Stomach (tissue), 8 donors: ENCODE measurements at regions not wholly inside any gene's neighbourhood (a gene's known extent, or its start where the extent isn't known, plus 50 kb on each side); places are given as distances from the start of the nearest gene placed in this dataset.
"Not testable (repeated sequence)": the region's sequence is repeated elsewhere in the genome, so short reads cannot be mapped to it uniquely, and the experiment has no call there.

ENCODE experiments used
- DNase-seq, 2 donors: peaks; one replicate each; pipeline versions ENCODE4 v3.0.0 to v3.0.0-alpha.2; 2013 to 2019
- H3K27ac ChIP-seq, 5 donors: fragments of 200-600 bp in 4 of 5; sonication (generic) in 4 of 5; one replicate each; pipeline ENCODE4 v1.5.1; 2013 to 2019; ENCODE audit warnings: mild to moderate bottlenecking in 1 of 5, moderate library complexity in 1 of 5
- H3K27me3 ChIP-seq, 3 donors: fragments of 200-600 bp; sonication (generic); one replicate each; pipeline ENCODE4 v1.5.1; 2017 to 2019; ENCODE audit warnings: mixed run types in 1 of 3
- H3K36me3 ChIP-seq, 4 donors: fragments of 200-600 bp; sonication (generic); 1 replicate in 3 of 4; 2 replicates in 1 of 4; pipeline ENCODE4 v1.5.1; 2016 to 2019
- H3K4me1 ChIP-seq, 4 donors: fragments of 200-600 bp; sonication (generic); one replicate each; pipeline ENCODE4 v1.5.1; 2016 to 2019
- H3K4me3 ChIP-seq, 4 donors: fragments of 200-600 bp; sonication (generic) in 3 of 4; one replicate each; pipeline ENCODE4 v1.5.1; 2016 to 2019; ENCODE audit warnings: mild to moderate bottlenecking in 1 of 4
- H3K9me3 ChIP-seq, 4 donors: fragments of 200-600 bp; sonication (generic); one replicate each; pipeline ENCODE4 v1.5.1; 2016 to 2019
- CTCF ChIP-seq, 7 experiments: fragments of 450-650 bp in 4 of 7; fragments of 200-600 bp in 3 of 7; sonication (generic) in 3 of 7; IDR thresholded peaks; one replicate each; pipeline ENCODE4 v1.5.1; 2016 to 2019; ENCODE audit warnings: antibody characterized with exemption in 7 of 7, control low read depth in 2 of 7, mild to moderate bottlenecking in 1 of 7
- EP300 ChIP-seq: sonication (generic); formaldehyde crosslinking; IDR thresholded peaks from one replicate; pipeline ENCODE4 v1.6.1; 2017; ENCODE audit warnings: antibody characterized with exemption
- POLR2A ChIP-seq, 4 donors: fragments of 450-650 bp; IDR thresholded peaks; one replicate each; pipeline ENCODE4 v1.6.1; 2016; ENCODE audit warnings: antibody characterized with exemption in 4 of 4, control low read depth in 2 of 4, mild to moderate bottlenecking in 1 of 4, moderate library complexity in 1 of 4
- POLR2AphosphoS5 ChIP-seq, 3 donors: sonication (generic); formaldehyde crosslinking; IDR thresholded peaks; one replicate each; pipeline ENCODE4 v1.6.1; 2016; ENCODE audit warnings: antibody characterized with exemption in 3 of 3
- WGBS, 5 donors: extraction: QIAGEN DNeasy Blood & Tissue Kit in 3 of 5; methylation state at CpG; one replicate each; pipeline versions ENCODE4 v1.1.5 to v1.1.7; 2013 to 2018; 5-methylcytosine and 5-hydroxymethylcytosine counted together
- intact Hi-C: fragments of 100-400 bp; cut with DNase I; formaldehyde crosslinking; loops from one replicate; pipeline ENCODE4 v1.15.1; 2023; ENCODE audit warnings: low total_unique reads
- donor health status: healthy with polysubstance abuse.
- donor health status: Bipolar disorder and iron deficiency.
- donor health status: healthy.

GRCh38 chr4:86506591-86506990, 87.5 kb upstream of the PTPN13 start:
- no peaks in the 10 kb centered on the region for H3K9me3 ChIP-seq
- intact Hi-C loops: no loop called here
- no peak for TF ChIP-seq POLR2AphosphoS5 (IDR thresholded peaks at IDR 0.05)
- TF ChIP-seq CTCF (IDR thresholded peaks at IDR 0.05): no peak
- TF ChIP-seq POLR2A (IDR thresholded peaks at IDR 0.05): no peak
- no peak for TF ChIP-seq EP300
- no peak overlapping the region for H3K27ac ChIP-seq
- WGBS, 5 donors: 14 to 36% (median 26%) methylated on average over 1 of the region's 1 CpG
- no peaks in the 10 kb centered on the region for H3K36me3 ChIP-seq
- H3K4me3 ChIP-seq: no peak overlapping the region
- DNase-seq: no peak
- H3K4me1 ChIP-seq: peaks cover 0 to 9% (median 0%) of the 10 kb centered on the region in 4 donors
- no peaks in the 10 kb centered on the region for H3K27me3 ChIP-seq

- intact Hi-C loops: no loop called here
- no peaks in the 10 kb centered on the region for H3K27me3 ChIP-seq
- H3K9me3 ChIP-seq: no peaks in the 10 kb centered on the region
- H3K4me1 ChIP-seq: peaks cover 0 to 9% (median 0%) of the 10 kb centered on the region in 4 donors
- H3K36me3 ChIP-seq: no peaks in the 10 kb centered on the region
- no peak overlapping the region for H3K27ac ChIP-seq
- DNase-seq: no peak
- H3K4me3 ChIP-seq: no peak overlapping the region
- TF ChIP-seq CTCF (IDR thresholded peaks at IDR 0.05) (no peak), EP300 (no peak), POLR2AphosphoS5 (IDR thresholded peaks at IDR 0.05) (no peak), POLR2A (IDR thresholded peaks at IDR 0.05) (no peak)
- 50 to 64% (median 59%) methylated on average over 3 of the region's 3 CpGs for WGBS, 5 donors
Observed at GRCh38 chr4:86508436-86508835, 85.7 kb upstream of the PTPN13 start.

- no peaks in the 10 kb centered on the region for H3K36me3 ChIP-seq
- DNase-seq: no peak
- no peak overlapping the region for H3K27ac ChIP-seq
- H3K4me1 ChIP-seq: peaks cover 0 to 9% (median 0%) of the 10 kb centered on the region in 4 donors
- H3K9me3 ChIP-seq: peaks cover 0 to 4% (median 2%) of the 10 kb centered on the region in 4 donors
- no peak for TF ChIP-seq POLR2A (IDR thresholded peaks at IDR 0.05)
- no peak for TF ChIP-seq EP300
- H3K4me3 ChIP-seq: no peak overlapping the region
- intact Hi-C loops: no loop called here
- no peaks in the 10 kb centered on the region for H3K27me3 ChIP-seq
- WGBS, 5 donors: 85 to 100% (median 86%) methylated on average over 2 of the region's 2 CpGs
Observed at GRCh38 chr4:86511590-86511989, 82.5 kb upstream of the PTPN13 start.

- no peak for TF ChIP-seq POLR2AphosphoS5 (IDR thresholded peaks at IDR 0.05)
- no peak for TF ChIP-seq EP300
- TF ChIP-seq CTCF (IDR thresholded peaks at IDR 0.05): no peak
- no peak for TF ChIP-seq POLR2A (IDR thresholded peaks at IDR 0.05)
- Histone ChIP-seq H3K27me3 (no peaks in the 10 kb centered on the region), H3K4me3 (no peak overlapping the region), H3K27ac (no peak overlapping the region), H3K9me3 (peaks cover 0 to 4% (median 2%) of the 10 kb centered on the region in 4 donors), H3K36me3 (no peaks in the 10 kb centered on the region), H3K4me1 (peaks cover 0 to 9% (median 0%) of the 10 kb centered on the region in 4 donors)
- no peak for DNase-seq
- intact Hi-C loops: no loop called here
Observed at GRCh38 chr4:86512631-86513030, 81.5 kb upstream of the PTPN13 start.

- H3K9me3 ChIP-seq, DNase-seq, intact Hi-C loops, H3K36me3 ChIP-seq, H3K27me3 ChIP-seq, H3K4me1 ChIP-seq, H3K4me3 ChIP-seq, H3K27ac ChIP-seq: not testable (repeated sequence)
- WGBS, 5 donors: 73 to 97% (median 78%) methylated on average over 1 of the region's 1 CpG
Observed at GRCh38 chr4:86515963-86516362, 78.2 kb upstream of the PTPN13 start.
